HG03520 (cell line): ENCODE measurements at regions not wholly inside any gene's neighbourhood (a gene's known extent, or its start where the extent isn't known, plus 50 kb on each side); places are given as distances from the start of the nearest gene placed in this dataset.
"Not testable (repeated sequence)": the region's sequence is repeated elsewhere in the genome, so short reads cannot be mapped to it uniquely, and the experiment has no call there.

Experiments
- ATAC-seq: cut with Tn5 transposase; IDR thresholded peaks from one replicate; pipeline ENCODE4 v1.9.1; 2021; ENCODE audit warnings: mild to moderate bottlenecking, moderate library complexity; ENCODE audit not compliant: unreplicated experiment

GRCh38 chr5:118220556-118221195 lies 767.7 kb downstream of the DTWD2 start:
- no peak for ATAC-seq

DNA sequence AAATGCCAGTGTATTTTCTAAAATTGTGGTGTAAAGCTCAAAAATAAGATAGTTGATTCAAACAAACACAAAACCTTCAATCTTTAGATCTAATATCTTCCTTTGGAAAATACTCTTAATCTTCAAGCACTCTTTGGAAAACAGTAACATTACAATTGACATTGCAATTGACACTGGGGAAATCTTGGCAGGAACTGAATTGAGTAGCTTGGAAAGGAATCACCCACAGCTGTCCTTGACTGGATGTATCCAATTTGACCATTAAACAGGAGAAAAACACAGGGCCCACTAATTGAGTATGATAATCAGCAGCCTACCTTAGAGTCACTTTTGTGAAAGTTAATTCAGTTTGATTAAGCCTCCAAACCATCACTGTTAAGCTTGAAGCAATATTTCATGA lies 776.7 kb downstream of the DTWD2 start:
- no peak for ATAC-seq

GRCh38 chr5:118208031-118208453 lies 780.3 kb downstream of the DTWD2 start:
- ATAC-seq: no peak

GRCh38 chr5:118199801-118200200 lies 788.5 kb downstream of the DTWD2 start:
- ATAC-seq: no peak

- ATAC-seq: no peak
These were observed 792.1 kb downstream of the DTWD2 start for GRCh38 chr5:118196229-118196628.

GRCh38 chr5:118195211-118195610 lies 793.1 kb downstream of the DTWD2 start:
- no peak for ATAC-seq

GRCh38 chr5:118193194-118193905 lies 795.0 kb downstream of the DTWD2 start:
- no peak for ATAC-seq

DNA sequence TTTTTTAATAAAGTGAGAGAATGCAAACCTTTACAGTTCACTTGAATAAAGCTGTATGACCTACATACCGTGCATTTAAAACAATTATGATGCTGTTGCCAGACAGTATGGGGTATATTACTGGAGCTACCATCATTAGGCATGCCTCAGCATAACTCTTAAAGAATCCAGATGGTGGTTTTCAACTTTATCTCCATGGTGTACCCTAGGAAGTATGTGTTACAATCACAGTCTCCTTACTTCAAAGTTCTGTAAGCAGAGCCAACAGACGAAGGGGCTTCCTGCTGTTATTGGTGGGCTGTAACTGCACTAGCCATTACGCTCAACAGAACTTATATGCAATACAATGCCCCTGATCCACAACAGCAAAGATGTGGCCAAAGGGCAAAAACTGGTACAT lies 803.3 kb downstream of the DTWD2 start:
- no peak for ATAC-seq

- ATAC-seq: no peak
These were observed 812.2 kb downstream of the DTWD2 start for GRCh38 chr5:118176146-118176545.

DNA sequence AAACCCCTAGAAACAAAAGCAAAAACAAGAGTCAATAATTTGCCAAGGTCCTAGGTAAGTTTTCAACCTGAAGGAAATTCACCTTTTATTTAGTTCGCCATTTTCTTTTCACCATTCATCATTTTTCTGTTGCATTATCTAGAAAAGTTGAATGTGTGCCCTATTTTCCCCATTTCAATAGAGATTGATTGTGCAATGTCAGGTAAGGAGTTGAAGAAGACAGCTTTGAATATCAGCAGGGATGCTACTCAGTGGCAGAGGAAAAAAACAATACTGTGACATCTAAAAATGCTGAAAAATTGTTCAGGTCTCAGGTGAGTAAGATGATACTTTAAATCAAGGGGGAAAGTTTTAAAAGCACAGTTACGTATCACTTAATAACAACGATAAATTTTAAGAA lies 813.7 kb downstream of the DTWD2 start:
- ATAC-seq: no peak

- ATAC-seq: no peak
These were observed 815.0 kb downstream of the DTWD2 start for GRCh38 chr5:118173340-118173739.

GRCh38 chr5:118165619-118166018 lies 822.7 kb downstream of the DTWD2 start:
- ATAC-seq: no peak

DNA sequence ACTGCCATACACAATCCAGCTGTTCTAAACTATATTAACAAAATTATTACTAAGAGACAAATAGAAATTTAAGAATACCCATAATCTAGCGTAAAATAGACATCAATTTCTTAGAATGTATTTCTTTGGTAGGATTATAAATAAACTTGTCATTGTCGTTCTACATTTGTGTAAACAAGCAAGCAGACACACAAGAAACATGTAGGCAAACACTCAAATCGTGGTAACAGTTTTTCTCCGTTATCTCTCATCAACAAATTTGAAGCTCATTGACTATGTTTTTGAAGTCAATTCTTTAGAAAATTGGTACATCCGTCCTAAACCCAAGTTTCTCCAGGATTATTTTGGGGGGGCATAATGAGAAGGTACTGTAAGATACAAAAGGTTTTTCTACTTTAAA lies 832.2 kb downstream of the DTWD2 start:
- no peak for ATAC-seq

DNA sequence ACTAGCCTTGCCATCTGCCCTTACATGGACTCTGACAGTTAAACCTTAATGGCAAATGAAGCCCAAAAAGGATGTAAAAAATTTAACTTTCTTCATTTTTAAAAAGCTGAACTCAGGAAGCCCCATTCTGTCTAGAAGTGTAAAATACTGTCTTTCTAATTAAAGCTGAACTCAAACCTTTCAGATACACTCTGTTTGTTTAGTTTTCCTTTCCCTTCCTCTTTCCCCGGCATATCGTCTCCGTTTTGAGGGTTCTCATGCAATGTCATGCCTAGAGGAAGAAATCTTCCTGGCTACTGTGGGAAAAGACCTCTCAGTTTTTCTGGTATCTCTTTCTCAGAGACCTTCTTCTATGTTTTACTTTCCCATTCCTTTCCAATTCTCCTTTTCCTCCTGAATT lies 841.5 kb downstream of the DTWD2 start:
- no peak for ATAC-seq

DNA sequence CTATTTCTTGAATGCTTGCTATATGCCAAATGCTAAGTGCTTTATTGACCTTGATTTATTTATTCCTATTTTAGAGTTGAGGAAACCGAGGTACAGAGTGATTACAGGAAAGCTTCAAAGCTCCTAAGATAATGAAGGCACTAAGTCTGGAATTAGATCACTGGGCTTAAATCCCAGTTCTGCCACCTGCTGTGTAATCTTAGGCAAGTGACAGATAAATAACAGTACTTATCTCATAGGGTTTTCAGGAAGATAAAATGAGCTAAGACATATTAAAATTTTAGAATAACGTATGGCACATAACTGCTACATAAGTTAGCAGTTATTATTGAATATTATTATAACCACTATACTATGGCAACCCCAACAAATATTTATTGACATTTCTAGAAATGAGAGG lies 843.8 kb downstream of the DTWD2 start:
- ATAC-seq: no peak

- ATAC-seq: no peak
These were observed 849.0 kb downstream of the DTWD2 start for GRCh38 chr5:118139361-118139760.

- ATAC-seq: no peak
These were observed 862.2 kb downstream of the DTWD2 start for GRCh38 chr5:118126159-118126558.

- ATAC-seq: no peak
These were observed 862.7 kb downstream of the DTWD2 start for GRCh38 chr5:118125687-118126086.

GRCh38 chr5:118121258-118121657 lies 867.1 kb downstream of the DTWD2 start:
- ATAC-seq: no peak

DNA sequence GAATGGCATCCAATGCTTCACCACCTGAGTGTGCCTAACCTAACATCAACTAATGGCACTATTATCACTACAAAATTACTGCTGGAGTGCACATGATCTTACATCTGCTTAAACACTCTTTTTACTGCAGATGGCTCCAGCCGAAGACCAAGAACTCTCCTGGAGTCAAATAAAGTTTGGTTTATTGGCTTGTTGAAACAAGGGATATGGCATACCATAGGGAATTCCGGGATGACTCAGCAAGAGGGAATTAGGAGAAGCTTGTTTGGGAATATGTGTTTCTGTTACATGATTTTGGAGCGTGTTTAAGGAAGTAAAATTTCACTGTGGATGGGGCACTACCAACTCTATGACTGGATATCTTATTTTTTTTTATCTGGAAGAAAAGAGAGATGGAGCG lies 872.6 kb downstream of the DTWD2 start:
- ATAC-seq: no peak

- ATAC-seq: no peak
These were observed 876.4 kb downstream of the DTWD2 start for GRCh38 chr5:118111956-118112355.

- not testable (repeated sequence) for ATAC-seq
These were observed 881.1 kb downstream of the DTWD2 start for GRCh38 chr5:118107246-118107645.

GRCh38 chr5:118098716-118099115 lies 889.6 kb downstream of the DTWD2 start:
- ATAC-seq: no peak
